Pancreas (tissue), 10 donors: ENCODE measurements at regions not wholly inside any gene's neighbourhood (a gene's known extent, or its start where the extent isn't known, plus 50 kb on each side); places are given as distances from the start of the nearest gene placed in this dataset.

Source experiments
- ATAC-seq, 4 donors: fragments of 200-7000 bp; cut with Tn5 transposase; one replicate each; pipeline versions ENCODE4 v1.8.0 to v1.9.1; 2020; ENCODE audit warnings: mild to moderate bottlenecking in 4 of 4, moderate library complexity in 4 of 4
- DNase-seq, 6 donors: peaks; one replicate each; pipeline ENCODE4 v3.0.0-alpha.2; 2020
- FAIRE-seq: peaks from 2 replicates; lab custom pipeline; 2012; peaks lifted over from hg19 to GRCh38; lab: Jason Lieb, UNC
- H3K27ac ChIP-seq, 4 donors: fragments of 200-600 bp; sonication (generic); 1 replicate in 3 of 4; 2 replicates in 1 of 4; pipeline versions ENCODE4 v1.5.0 to v1.8.0; 2020
- H3K27me3 ChIP-seq, 4 donors: fragments of 200-600 bp; one replicate each; pipeline ENCODE4 v1.8.0; 2021
- H3K36me3 ChIP-seq, 3 donors: fragments of 200-600 bp; sonication (generic) in 1 of 3; one replicate each; pipeline versions ENCODE4 v1.5.0 to v1.8.0; 2020 to 2021
- H3K4me1 ChIP-seq, 3 donors: fragments of 200-600 bp; one replicate each; pipeline ENCODE4 v1.8.0; 2021
- H3K4me3 ChIP-seq, 4 donors: fragments of 200-600 bp; sonication (generic) in 2 of 4; one replicate each; pipeline versions ENCODE4 v1.5.0 to v1.8.0; 2020 to 2021
- H3K9me3 ChIP-seq, 4 donors: fragments of 200-600 bp; one replicate each; pipeline ENCODE4 v1.8.0; 2021
- CTCF ChIP-seq, 4 donors: fragments of 200-600 bp; sonication (generic) in 3 of 4; IDR thresholded peaks; one replicate each; pipeline versions ENCODE4 v1.5.0 to v1.8.0; 2021; ENCODE audit warnings: antibody characterized with exemption in 4 of 4
- WGBS, 2 donors: extraction: QIAGEN DNeasy Blood & Tissue Kit; methylation state at CpG; one replicate each; pipeline ENCODE4 v1.1.7; 2013; 5-methylcytosine and 5-hydroxymethylcytosine counted together
- intact Hi-C, 3 donors: fragments of 100-400 bp; cut with DNase I; formaldehyde crosslinking; loops; one replicate each; pipeline versions ENCODE4 v1.11.1 to v1.14.2; 2022
- donor health status: healthy with polysubstance abuse.
- donor health status: DM: no; HTN: no; CAD: no; lungs with moderate emphysema.
- donor health status: DM: no; HTN: no; CAD: no.
- donor health status: control.
- donor health status: control.
- donor health status: Bipolar disorder and iron deficiency.
- donor health status: DM: yes; HTN: yes; CAD: no.
- donor health status: DM: no; HTN: no; CAD: no.
- donor health status: DM: no; HTN: no; CAD: no.
- donor health status: DM: yes; HTN: yes; CAD: no.

GRCh38 chr2:78940998-78941397 lies 84.5 kb upstream of the REG3G start:
- TF ChIP-seq CTCF (IDR thresholded peaks at IDR 0.05) = no peak
- H3K27me3 ChIP-seq = no peaks in the 10 kb centered on the region
- no peak for DNase-seq
- WGBS, 2 donors = 38 to 45% methylated on average over 6 of the region's 6 CpGs
- H3K4me1 ChIP-seq = no peaks in the 10 kb centered on the region
- ATAC-seq = no peak
- H3K27ac ChIP-seq = no peak overlapping the region
- peaks cover 0 to 4% (median 0%) of the 10 kb centered on the region in 4 donors for H3K9me3 ChIP-seq
- intact Hi-C loops = no loop called here
- FAIRE-seq = no peak
- H3K36me3 ChIP-seq = no peaks in the 10 kb centered on the region
- no peak overlapping the region for H3K4me3 ChIP-seq

- WGBS, 2 donors = 81 to 88% methylated on average over 2 of the region's 2 CpGs
- no peak for FAIRE-seq
- Histone ChIP-seq H3K27ac (no peak overlapping the region), H3K4me3 (no peak overlapping the region), H3K9me3 (peaks cover 0 to 4% (median 0%) of the 10 kb centered on the region in 4 donors), H3K27me3 (no peaks in the 10 kb centered on the region), H3K4me1 (no peaks in the 10 kb centered on the region), H3K36me3 (no peaks in the 10 kb centered on the region)
- no peak for ATAC-seq
- intact Hi-C loops = no loop called here
- TF ChIP-seq CTCF (IDR thresholded peaks at IDR 0.05) = no peak
- DNase-seq = no peak
Measured at GRCh38 chr2:78941751-78942150, 83.8 kb upstream of the REG3G start.

GRCh38 chr2:78963881-78964280 lies 61.6 kb upstream of the REG3G start:
- intact Hi-C loops = no loop called here
- H3K27me3 ChIP-seq = no peaks in the 10 kb centered on the region
- no peak for FAIRE-seq

GRCh38 chr2:78967294-78967693 lies 58.2 kb upstream of the REG3G start:
- FAIRE-seq (no peak), ATAC-seq (peak in 1 of 4 donors; percentile 53), DNase-seq (no peak)
- H3K9me3 ChIP-seq = no peaks in the 10 kb centered on the region
- H3K36me3 ChIP-seq = no peaks in the 10 kb centered on the region
- no peak overlapping the region for H3K27ac ChIP-seq
- TF ChIP-seq CTCF (IDR thresholded peaks at IDR 0.05) = no peak
- 33 to 36% methylated on average over 4 of the region's 4 CpGs for WGBS, 2 donors
- intact Hi-C loops = no loop called here
- no peaks in the 10 kb centered on the region for H3K27me3 ChIP-seq
- H3K4me3 ChIP-seq = no peak overlapping the region
- no peaks in the 10 kb centered on the region for H3K4me1 ChIP-seq

More at GRCh38 chr2:78963881-78964280, 61.6 kb upstream of the REG3G start:
- Histone ChIP-seq H3K4me1 (no peaks in the 10 kb centered on the region), H3K27ac (no peak overlapping the region), H3K4me3 (no peak overlapping the region), H3K36me3 (no peaks in the 10 kb centered on the region), H3K9me3 (no peaks in the 10 kb centered on the region)
- WGBS, 2 donors = 80 to 85% methylated on average over 2 of the region's 2 CpGs
- no peak for DNase-seq
- no peak for ATAC-seq
- no peak for TF ChIP-seq CTCF (IDR thresholded peaks at IDR 0.05)

GRCh38 chr2:78973630-78974029 lies 51.9 kb upstream of the REG3G start:
- H3K27ac ChIP-seq = no peak overlapping the region
- H3K9me3 ChIP-seq = no peaks in the 10 kb centered on the region
- TF ChIP-seq CTCF (IDR thresholded peaks at IDR 0.05) = no peak
- no peak for DNase-seq
- no peaks in the 10 kb centered on the region for H3K36me3 ChIP-seq
- WGBS, 2 donors = 60 to 68% methylated on average over 3 of the region's 3 CpGs
- no peak for ATAC-seq
- no peaks in the 10 kb centered on the region for H3K4me1 ChIP-seq
- no peaks in the 10 kb centered on the region for H3K27me3 ChIP-seq
- intact Hi-C loops = no loop called here
- FAIRE-seq = no peak
- no peak overlapping the region for H3K4me3 ChIP-seq
